ENCODE measurements at regions not wholly inside any gene's neighbourhood (a gene's known extent, or its start where the extent isn't known, plus 50 kb on each side); places are given as distances from the start of the nearest gene placed in this dataset.

DNA sequence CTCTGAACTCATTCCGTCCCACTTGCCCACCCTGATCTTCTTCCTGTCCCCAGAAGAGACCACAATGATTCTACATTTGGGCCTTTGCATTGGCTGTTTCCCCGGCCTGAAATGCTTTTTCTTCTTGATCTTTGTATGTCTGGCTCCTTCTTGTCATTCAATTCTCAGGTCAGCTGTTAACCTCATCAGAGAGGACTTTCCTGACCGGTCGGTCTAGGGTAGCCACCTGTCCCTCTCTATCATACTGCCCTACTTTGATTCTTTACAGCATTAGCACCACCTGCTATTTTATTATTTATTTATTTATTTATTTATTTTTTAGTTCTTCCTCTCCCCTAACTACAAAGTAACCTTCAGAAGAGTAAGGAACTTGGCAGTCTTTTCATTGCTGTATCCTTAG is 84.3 kb downstream of the DYRK2 start (continued):
- TF ChIP-seq, protein P1, sequence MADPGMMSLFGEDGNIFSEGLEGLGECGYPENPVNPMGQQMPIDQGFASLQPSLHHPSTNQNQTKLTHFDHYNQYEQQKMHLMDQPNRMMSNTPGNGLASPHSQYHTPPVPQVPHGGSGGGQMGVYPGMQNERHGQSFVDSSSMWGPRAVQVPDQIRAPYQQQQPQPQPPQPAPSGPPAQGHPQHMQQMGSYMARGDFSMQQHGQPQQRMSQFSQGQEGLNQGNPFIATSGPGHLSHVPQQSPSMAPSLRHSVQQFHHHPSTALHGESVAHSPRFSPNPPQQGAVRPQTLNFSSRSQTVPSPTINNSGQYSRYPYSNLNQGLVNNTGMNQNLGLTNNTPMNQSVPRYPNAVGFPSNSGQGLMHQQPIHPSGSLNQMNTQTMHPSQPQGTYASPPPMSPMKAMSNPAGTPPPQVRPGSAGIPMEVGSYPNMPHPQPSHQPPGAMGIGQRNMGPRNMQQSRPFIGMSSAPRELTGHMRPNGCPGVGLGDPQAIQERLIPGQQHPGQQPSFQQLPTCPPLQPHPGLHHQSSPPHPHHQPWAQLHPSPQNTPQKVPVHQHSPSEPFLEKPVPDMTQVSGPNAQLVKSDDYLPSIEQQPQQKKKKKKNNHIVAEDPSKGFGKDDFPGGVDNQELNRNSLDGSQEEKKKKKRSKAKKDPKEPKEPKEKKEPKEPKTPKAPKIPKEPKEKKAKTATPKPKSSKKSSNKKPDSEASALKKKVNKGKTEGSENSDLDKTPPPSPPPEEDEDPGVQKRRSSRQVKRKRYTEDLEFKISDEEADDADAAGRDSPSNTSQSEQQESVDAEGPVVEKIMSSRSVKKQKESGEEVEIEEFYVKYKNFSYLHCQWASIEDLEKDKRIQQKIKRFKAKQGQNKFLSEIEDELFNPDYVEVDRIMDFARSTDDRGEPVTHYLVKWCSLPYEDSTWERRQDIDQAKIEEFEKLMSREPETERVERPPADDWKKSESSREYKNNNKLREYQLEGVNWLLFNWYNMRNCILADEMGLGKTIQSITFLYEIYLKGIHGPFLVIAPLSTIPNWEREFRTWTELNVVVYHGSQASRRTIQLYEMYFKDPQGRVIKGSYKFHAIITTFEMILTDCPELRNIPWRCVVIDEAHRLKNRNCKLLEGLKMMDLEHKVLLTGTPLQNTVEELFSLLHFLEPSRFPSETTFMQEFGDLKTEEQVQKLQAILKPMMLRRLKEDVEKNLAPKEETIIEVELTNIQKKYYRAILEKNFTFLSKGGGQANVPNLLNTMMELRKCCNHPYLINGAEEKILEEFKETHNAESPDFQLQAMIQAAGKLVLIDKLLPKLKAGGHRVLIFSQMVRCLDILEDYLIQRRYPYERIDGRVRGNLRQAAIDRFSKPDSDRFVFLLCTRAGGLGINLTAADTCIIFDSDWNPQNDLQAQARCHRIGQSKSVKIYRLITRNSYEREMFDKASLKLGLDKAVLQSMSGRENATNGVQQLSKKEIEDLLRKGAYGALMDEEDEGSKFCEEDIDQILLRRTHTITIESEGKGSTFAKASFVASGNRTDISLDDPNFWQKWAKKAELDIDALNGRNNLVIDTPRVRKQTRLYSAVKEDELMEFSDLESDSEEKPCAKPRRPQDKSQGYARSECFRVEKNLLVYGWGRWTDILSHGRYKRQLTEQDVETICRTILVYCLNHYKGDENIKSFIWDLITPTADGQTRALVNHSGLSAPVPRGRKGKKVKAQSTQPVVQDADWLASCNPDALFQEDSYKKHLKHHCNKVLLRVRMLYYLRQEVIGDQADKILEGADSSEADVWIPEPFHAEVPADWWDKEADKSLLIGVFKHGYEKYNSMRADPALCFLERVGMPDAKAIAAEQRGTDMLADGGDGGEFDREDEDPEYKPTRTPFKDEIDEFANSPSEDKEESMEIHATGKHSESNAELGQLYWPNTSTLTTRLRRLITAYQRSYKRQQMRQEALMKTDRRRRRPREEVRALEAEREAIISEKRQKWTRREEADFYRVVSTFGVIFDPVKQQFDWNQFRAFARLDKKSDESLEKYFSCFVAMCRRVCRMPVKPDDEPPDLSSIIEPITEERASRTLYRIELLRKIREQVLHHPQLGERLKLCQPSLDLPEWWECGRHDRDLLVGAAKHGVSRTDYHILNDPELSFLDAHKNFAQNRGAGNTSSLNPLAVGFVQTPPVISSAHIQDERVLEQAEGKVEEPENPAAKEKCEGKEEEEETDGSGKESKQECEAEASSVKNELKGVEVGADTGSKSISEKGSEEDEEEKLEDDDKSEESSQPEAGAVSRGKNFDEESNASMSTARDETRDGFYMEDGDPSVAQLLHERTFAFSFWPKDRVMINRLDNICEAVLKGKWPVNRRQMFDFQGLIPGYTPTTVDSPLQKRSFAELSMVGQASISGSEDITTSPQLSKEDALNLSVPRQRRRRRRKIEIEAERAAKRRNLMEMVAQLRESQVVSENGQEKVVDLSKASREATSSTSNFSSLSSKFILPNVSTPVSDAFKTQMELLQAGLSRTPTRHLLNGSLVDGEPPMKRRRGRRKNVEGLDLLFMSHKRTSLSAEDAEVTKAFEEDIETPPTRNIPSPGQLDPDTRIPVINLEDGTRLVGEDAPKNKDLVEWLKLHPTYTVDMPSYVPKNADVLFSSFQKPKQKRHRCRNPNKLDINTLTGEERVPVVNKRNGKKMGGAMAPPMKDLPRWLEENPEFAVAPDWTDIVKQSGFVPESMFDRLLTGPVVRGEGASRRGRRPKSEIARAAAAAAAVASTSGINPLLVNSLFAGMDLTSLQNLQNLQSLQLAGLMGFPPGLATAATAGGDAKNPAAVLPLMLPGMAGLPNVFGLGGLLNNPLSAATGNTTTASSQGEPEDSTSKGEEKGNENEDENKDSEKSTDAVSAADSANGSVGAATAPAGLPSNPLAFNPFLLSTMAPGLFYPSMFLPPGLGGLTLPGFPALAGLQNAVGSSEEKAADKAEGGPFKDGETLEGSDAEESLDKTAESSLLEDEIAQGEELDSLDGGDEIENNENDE (IDR thresholded peaks at IDR 0.05; ENCODE audit: insufficient replicate concordance, low read length), result no peak
- no peak for TF ChIP-seq POLR2A (IDR thresholded peaks at IDR 0.05; ENCODE audit: control extremely low read depth in 1 of 2, low read depth in 2 of 2, low read length in 2 of 2)
- TF ChIP-seq TAF1 (IDR thresholded peaks at IDR 0.05; ENCODE audit: low read depth, low read length), result no peak
- TF ChIP-seq, protein P2, sequence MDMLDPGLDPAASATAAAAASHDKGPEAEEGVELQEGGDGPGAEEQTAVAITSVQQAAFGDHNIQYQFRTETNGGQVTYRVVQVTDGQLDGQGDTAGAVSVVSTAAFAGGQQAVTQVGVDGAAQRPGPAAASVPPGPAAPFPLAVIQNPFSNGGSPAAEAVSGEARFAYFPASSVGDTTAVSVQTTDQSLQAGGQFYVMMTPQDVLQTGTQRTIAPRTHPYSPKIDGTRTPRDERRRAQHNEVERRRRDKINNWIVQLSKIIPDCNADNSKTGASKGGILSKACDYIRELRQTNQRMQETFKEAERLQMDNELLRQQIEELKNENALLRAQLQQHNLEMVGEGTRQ (IDR thresholded peaks at IDR 0.05; ENCODE audit: low read length), result no peak
- TF ChIP-seq, protein P3, sequence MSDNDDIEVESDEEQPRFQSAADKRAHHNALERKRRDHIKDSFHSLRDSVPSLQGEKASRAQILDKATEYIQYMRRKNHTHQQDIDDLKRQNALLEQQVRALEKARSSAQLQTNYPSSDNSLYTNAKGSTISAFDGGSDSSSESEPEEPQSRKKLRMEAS (IDR thresholded peaks at IDR 0.05), result no peak
- TF ChIP-seq SP2 (IDR thresholded peaks at IDR 0.05; ENCODE audit: low read length), result no peak
- TF ChIP-seq JUN (IDR thresholded peaks at IDR 0.05; ENCODE audit: low read depth, low read length), result no peak

All from H1 (cell line).